ENCODE measurements at regions not wholly inside any gene's neighbourhood (a gene's known extent, or its start where the extent isn't known, plus 50 kb on each side); places are given as distances from the start of the nearest gene placed in this dataset.
A peak's percentile ranks its signal among the peaks of the same experiment; 100 is the strongest.
"Not testable (repeated sequence)": the region's sequence is repeated elsewhere in the genome, so short reads cannot be mapped to it uniquely, and the experiment has no call there.

- DNase-seq (ENCODE audit: low spot score): no peak
These were observed 225.2 kb downstream of the KTN1 start for GRCh38 chr14:55805250-55805649.

GRCh38 chr14:55807053-55807880, 227.3 kb downstream of the KTN1 start:
- peak; percentile 89 for DNase-seq (ENCODE audit: low spot score)

DNA sequence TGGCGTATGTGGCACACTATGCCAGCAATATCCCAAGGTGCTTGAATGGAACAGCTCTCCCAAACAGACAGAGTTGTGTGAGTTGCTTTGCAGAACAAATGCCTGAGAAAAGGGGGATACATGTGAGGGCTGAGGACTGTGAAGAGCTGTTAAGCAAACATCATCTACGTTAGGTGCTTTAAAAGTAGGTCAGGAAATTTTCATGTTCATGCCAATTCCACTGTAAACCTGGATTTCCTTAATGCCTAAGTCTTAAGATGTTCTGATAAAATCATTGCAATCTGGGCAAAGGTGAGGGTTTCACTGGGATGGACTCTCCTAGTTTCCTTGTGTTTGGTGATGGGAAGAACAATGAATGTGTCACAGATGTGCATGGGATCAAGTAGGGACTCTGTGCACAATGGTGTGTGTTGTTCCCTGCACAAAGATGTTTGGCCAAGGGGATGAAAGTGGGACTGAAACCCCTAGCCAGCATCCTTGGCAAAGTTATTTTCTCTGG, 227.9 kb downstream of the KTN1 start:
- no peak for DNase-seq (ENCODE audit: low spot score)

DNA sequence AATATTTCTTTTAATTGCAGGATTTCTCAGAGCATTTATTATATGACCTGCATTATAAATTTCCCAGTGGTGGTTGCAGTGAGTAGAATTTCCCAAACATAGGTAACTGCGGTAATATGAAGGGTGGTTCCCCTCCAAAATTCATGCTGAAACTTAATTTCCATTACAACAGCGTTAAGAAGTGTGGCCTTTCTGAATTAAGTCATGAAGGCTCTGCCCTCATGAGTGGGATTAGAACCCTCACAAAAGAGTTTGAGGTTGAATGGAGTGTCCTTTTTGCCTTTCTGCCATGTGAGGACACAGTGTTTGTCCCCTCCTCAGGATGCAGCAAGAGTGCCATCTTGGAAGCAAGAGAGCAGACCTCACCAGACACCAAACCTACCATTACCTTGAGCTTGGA, 233.6 kb downstream of the KTN1 start:
- DNase-seq (ENCODE audit: low spot score): no peak

- DNase-seq (ENCODE audit: low spot score): no peak
These were observed 234.1 kb downstream of the KTN1 start for GRCh38 chr14:55814064-55814463.

GRCh38 chr14:55814873-55815272, 234.9 kb downstream of the KTN1 start:
- no peak for DNase-seq (ENCODE audit: low spot score)

- DNase-seq (ENCODE audit: low spot score): no peak
These were observed 236.2 kb downstream of the KTN1 start for GRCh38 chr14:55816225-55816624.

DNA sequence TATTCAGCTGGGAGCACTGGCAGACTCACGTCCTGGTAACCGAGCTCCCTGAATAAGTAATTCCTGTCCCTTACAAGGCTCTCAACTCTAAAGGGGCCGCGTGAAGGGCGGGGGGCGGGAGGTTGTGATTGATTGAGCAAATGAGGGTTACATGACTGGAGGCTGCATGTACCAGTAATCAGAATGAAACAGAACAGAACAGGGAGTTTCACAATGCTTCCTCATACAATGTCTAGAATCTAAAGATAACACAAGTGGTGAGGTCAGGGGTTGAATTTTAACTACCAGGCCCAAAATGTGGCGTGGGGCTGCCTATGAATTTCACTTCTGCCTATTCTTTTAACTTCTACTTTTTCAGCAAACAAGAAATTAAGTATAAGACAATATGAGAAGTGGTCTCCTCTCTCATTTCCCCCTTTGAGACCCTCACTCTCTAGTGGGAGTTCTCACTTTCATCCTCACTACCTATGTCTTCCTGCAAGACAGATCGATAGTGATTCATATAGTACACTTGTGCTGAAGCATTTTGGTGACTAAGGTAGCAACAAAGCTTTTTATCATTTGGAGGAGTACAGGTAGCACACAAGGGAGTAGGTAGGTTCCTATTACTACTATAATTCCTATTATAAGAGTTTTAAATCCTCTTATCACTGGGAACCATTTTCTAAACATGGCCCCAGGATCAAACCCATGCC, 239.8 kb downstream of the KTN1 start:
- DNase-seq (ENCODE audit: low spot score): no peak

DNA sequence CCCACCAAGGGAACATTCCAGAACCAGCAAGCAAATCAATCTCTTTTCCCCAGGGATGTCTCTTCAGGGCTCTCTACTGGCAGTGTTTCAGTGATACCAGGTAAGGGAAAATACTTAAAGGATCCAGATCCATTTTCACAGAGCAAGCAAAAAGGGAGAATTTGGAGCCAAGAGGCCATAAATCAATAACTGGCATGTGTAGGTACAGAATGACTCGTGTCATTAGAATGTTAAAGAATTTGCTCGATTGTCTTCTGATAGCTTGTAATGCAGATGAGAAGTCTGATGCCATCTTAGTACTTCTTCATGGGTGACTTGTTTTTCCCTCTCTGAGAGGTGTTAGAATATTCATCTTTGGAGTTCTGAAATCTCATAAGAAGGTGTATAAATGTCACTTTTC, 242.9 kb downstream of the KTN1 start:
- DNase-seq (ENCODE audit: low spot score): no peak

GRCh38 chr14:55832122-55832911, 252.3 kb downstream of the KTN1 start:
- no peak for DNase-seq (ENCODE audit: low spot score)

DNA sequence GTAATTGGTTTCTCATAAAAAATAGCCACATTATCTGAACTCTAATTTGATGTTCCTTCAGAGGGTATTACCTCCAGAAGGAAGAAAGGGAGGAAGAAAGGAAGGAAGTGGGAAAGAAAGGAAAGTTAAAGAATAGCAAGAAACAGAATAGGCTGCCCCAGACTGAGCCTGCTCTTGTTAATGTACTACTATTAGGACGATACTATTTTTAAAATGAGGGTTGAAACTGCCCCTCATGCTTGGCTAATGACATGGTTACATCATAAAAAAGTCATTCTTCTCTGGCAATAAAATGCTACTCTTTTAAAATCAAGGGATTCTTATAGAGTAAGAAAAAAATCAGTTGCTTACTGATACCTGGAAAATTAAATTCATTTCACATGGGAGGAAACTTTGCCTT, 253.0 kb downstream of the KTN1 start:
- no peak for DNase-seq (ENCODE audit: low spot score)

- DNase-seq (ENCODE audit: low spot score): no peak
These were observed 254.4 kb downstream of the KTN1 start for GRCh38 chr14:55834390-55834789.

DNA sequence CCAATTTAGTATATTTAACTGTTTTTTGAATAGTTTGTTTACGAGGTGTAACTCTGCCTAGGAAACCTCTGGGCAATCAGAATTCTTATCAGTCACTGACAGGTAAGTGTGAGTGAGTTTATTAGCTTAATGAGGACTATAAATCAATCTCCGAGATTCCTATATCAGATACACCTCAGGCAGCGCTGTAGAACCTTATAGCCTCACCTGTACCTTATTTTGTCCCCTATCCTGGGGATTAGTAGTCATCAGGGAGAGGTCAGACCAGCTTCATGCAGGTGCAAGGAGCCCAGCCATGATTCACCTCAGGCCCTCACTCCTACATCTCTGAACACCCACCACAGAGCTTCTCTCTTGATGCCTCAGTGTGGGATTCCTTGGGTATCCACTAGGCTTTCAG, 256.0 kb downstream of the KTN1 start:
- DNase-seq (ENCODE audit: low spot score): no peak

- DNase-seq (ENCODE audit: low spot score): no peak
These were observed 257.5 kb downstream of the KTN1 start for GRCh38 chr14:55837467-55837866.

DNA sequence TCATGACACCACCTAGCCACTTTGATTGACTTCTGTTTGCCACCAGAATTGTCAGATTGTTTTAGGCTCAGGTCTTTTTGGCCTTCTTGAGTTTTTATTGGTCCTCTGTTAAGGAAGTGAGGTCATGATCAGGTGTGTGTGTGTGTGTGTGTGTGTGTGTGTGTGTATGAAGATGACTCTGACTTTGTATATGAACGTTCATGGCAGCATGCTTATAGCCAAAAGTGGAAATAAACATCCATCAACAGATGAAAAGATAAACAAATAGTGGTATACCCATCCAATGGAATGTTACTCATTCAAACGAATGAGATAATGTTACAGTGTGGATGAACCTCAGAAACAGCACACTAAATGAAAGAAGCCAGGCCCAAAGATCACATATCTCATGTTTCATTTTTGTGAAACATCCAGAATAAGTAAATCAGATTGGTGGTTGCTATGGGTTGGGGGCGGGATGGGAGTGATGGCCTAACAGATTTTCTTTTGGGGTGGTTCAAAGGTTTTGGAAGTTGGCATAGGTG, 258.6 kb downstream of the KTN1 start:
- DNase-seq (ENCODE audit: low spot score): no peak

DNA sequence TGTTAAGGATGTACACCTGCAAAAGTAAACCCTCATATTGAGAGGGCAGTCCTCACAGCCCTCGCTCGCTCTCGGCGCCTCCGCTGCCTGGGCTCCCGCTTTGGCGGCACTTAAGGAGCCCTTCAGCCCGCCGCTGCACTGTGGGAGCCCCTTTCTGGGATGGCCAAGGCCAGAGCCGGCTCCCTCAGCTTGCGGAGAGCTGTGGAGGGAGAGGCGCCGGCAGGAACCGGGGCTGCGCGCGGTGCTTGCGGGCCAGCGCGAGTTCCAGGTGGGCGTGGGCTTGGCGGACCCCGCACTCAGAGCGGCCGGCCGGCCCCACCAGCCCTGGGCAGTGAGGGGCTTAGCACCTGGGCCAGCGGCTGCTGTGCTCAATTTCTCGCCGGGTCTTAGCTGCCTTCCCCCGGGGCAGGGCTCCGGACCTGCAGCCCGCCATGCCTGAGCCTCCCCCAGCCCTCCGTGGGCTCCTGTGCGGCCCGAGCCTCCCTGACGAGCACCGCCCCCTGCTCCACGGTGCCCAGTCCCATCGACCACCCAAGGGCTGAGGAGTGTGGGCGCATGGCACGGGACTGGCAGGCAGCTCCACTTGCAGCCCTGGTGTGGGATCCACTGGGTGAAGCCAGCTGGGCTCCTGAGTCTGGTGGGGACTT, 259.4 kb downstream of the KTN1 start:
- not testable (repeated sequence) for DNase-seq (ENCODE audit: low spot score)

DNA sequence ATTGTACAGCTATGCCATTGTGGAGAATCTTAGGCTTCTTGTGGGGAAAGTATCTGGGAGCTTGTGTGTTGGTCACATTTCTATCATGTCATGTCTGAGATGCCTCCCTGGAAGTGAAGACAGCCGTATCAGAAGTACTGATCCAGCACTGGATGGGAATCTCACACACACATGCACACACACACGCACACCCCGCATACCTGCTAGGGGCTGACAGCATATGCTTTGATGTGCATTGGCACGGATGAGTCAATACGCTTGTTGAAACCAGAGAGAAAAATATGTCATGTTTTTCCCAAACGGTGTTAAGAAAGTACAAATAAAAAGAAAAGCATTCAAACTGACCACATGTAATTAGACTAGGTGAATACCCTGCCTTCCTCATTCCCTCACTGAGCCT, 260.8 kb downstream of the KTN1 start:
- DNase-seq (ENCODE audit: low spot score): no peak

- no peak for DNase-seq (ENCODE audit: low spot score)
These were observed 261.6 kb downstream of the KTN1 start for GRCh38 chr14:55841625-55842024.

DNA sequence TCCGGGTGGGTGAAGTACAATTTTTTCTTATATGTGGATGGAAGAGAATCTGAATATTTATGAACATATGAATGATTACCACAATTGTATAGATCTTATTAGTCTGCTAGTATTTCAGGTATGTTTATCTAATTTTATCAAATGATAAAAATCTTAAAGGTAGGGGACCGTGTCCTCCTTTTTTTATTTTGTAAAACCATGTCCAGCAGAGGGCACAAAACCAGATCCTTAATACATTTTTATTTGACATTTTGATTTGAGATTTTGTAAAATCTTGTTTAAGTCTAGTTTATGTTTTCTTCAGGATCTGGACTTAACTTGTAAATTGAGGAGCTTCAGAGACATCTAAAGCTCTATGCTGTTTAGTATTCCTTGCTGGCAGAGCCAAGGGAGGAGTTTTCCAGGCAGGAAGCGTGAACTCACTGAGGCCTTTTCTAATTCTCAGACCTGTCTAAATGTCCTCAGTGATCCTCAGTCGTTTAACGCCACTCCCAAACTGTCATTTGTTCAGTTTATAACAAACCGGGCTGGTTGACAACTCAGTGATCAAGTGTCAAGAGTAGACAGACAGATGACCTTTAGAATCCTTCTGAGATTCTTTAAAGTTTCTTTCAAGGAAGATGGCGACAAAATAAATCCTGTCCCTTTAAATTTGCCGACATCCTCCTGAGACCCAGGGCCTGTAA, 263.9 kb downstream of the KTN1 start:
- DNase-seq (ENCODE audit: low spot score): no peak

DNA sequence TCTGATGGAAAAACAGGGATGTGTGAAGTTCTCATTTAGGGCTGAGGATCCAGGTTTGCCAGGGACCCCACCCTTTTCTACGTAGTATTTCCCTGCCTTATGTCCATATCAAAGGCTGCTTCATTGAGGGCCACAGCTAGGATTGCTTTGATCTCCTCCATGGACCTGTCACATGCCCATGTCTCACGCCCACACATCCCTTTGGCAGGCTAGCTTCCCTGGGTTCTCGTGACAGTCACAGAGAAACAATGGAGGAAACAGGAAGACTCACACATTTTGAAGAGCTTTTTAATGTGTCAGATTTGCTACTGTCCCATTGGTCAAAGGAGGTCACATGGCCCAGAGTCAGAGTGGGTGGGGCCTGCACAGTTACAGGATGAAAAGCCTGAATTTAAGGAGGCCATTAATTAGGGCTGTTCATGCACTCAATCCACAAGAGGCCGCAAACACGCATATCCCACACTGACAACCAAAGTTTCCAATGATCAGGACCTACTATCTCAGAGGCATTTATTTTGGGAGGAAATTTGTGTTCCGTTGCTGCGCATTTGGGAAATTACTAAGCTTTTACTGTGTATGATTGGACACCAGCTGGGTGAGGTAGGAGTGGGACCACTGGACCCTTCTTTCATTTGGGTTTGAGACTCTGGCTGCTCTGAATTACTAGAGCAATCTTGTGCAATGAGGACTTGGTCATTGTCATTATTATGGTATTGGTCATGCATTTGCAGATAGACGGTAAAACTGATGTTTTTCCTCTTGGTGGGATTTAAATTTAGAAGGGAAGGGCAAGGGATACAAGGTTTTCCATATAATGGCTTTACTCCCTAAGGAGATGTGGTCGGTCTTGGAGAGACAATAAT, 266.2 kb downstream of the KTN1 start:
- DNase-seq (ENCODE audit: low spot score): no peak

All from ureter (tissue), 1 donor.